Heart left ventricle (tissue), 16 donors: ENCODE measurements at regions not wholly inside any gene's neighbourhood (a gene's known extent, or its start where the extent isn't known, plus 50 kb on each side); places are given as distances from the start of the nearest gene placed in this dataset.

Experiments
- ATAC-seq, 4 donors: fragments of 200-7000 bp; cut with Tn5 transposase; one replicate each; pipeline ENCODE4 v1.9.1; 2020 to 2022; ENCODE audit warnings: moderate library complexity in 4 of 4, mild to moderate bottlenecking in 3 of 4, moderate number of reproducible peaks in 1 of 4
- DNase-seq, 5 donors: peaks; one replicate each; pipeline ENCODE4 v3.0.0-alpha.2; 2020
- H3K27ac ChIP-seq, 12 donors: fragments of 200-600 bp; sonication (generic) in 4 of 12; one replicate each; pipeline versions ENCODE4 v1.5.0 to v1.8.0; 2016 to 2022; ENCODE audit warnings: mild to moderate bottlenecking in 2 of 12
- H3K27me3 ChIP-seq, 9 donors: fragments of 200-600 bp; sonication (generic) in 2 of 9; one replicate each; pipeline versions ENCODE4 v1.5.1 to v1.8.0; 2016 to 2022; ENCODE audit warnings: mild to moderate bottlenecking in 3 of 9
- H3K36me3 ChIP-seq, 9 donors: fragments of 200-600 bp; sonication (generic) in 2 of 9; one replicate each; pipeline versions ENCODE4 v1.5.0 to v1.8.0; 2018 to 2022; ENCODE audit warnings: mild to moderate bottlenecking in 2 of 9
- H3K4me1 ChIP-seq, 12 donors: fragments of 200-600 bp; sonication (generic) in 4 of 12; one replicate each; pipeline versions ENCODE4 v1.5.0 to v1.8.0; 2016 to 2022; ENCODE audit warnings: mild to moderate bottlenecking in 3 of 12
- H3K4me3 ChIP-seq, 12 donors: fragments of 200-600 bp; sonication (generic) in 4 of 12; one replicate each; pipeline versions ENCODE4 v1.5.0 to v1.8.0; 2017 to 2022; ENCODE audit warnings: mild to moderate bottlenecking in 9 of 12, moderate library complexity in 4 of 12
- H3K9me3 ChIP-seq, 12 donors: fragments of 200-600 bp; sonication (generic) in 4 of 12; one replicate each; pipeline versions ENCODE4 v1.5.0 to v1.8.0; 2016 to 2022; ENCODE audit warnings: mild to moderate bottlenecking in 1 of 12
- CTCF ChIP-seq, 12 donors: fragments of 200-600 bp; sonication (generic) in 4 of 12; IDR thresholded peaks; one replicate each; pipeline versions ENCODE4 v1.5.0 to v1.8.0; 2018 to 2022; ENCODE audit warnings: antibody characterized with exemption in 12 of 12, mild to moderate bottlenecking in 5 of 12
- POLR2A ChIP-seq, 2 donors: fragments of 450-650 bp; IDR thresholded peaks; one replicate each; pipeline ENCODE4 v1.6.1; 2017; ENCODE audit warnings: antibody characterized with exemption in 2 of 2, mild to moderate bottlenecking in 2 of 2, moderate library complexity in 2 of 2
- WGBS, 4 donors: extraction: QIAGEN DNeasy Blood & Tissue Kit in 2 of 4; methylation state at CpG; one replicate each; pipeline versions ENCODE4 v1.1.5 to v1.1.7; 2013 to 2018; 5-methylcytosine and 5-hydroxymethylcytosine counted together
- intact Hi-C, 10 donors: fragments of 100-400 bp; cut with DNase I; formaldehyde crosslinking; loops; one replicate each; pipeline versions ENCODE4 v1.11.1 to v1.14.2; 2022
- donor health status: ischemic (EF 13 %, LVEDD 7.1; RV severe dilation, severe dysfunction).
- donor health status: healthy with polysubstance abuse.
- donor health status: DM: no; HTN: yes; CAD: no.
- donor health status: DM: no; HTN: no; CAD: no.
- donor health status: ischemic (EF 25% LVEDD 6.9; RV normal size, moderate dysfunction).
- donor health status: ischemic (EF 25% LVEDD 5.7; RV mildly dilated, moderate dysfunction).
- donor health status: healthy.
- donor health status: DM: yes; HTN: yes; CAD: no.
- donor health status: ischemic (EF 35%, LVEDD 5.7; RV mildly dilated, moderate dysfunction).
- donor health status: nonischemic (EF 11% LVEDD 7.7; RV severe dilation, severe dysfunction).
- donor health status: DM: yes; HTN: yes; CAD: no.
- donor health status: PGD.
- donor health status: ischemic (EF 29% LVEDD 5.4; RV normal size, mild dysfunction).
- donor health status: nonischemic (EF 23%, LVEDD 6.1; RV moderate dilation, normal function).

GRCh38 chr5:67287510-67288268, 91.1 kb upstream of the CD180 start:
- peak in 2 of 4 donors; percentile 32 to 43 for ATAC-seq

DNA sequence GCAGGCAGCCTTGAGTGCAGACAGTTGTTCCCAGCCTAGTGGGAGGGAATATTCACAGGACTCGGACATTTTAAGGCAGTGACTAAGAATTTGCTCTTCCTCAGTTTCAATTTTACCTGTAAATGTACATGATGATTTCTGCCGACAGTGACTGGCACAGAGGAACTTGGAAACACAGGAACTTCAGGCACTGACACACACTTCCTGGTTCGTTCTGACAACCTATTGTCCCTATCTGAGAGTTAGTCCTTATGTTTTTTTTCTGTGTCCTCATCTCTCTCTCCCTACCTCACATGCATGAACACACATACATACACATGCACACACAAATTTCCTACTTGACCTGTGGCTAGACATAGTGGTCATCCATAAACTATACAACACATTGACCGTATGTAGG, 89.4 kb upstream of the CD180 start:
- 70 to 87% (median 79%) methylated on average over 4 of the region's 4 CpGs for WGBS, 4 donors
- intact Hi-C loops: no loop called here

More at GRCh38 chr5:67287510-67288268, 91.1 kb upstream of the CD180 start:
- Histone ChIP-seq H3K27ac (peak overlapping the region in 1 of 12 donors; percentile 73), H3K4me1 (peaks cover 0 to 37% (median 5%) of the 10 kb centered on the region in 12 donors), H3K4me3 (no peak overlapping the region), H3K27me3 (no peaks in the 10 kb centered on the region), H3K9me3 (no peaks in the 10 kb centered on the region), H3K36me3 (no peaks in the 10 kb centered on the region)
- WGBS, 4 donors: 72 to 85% (median 78%) methylated on average over 3 of the region's 3 CpGs
- TF ChIP-seq POLR2A (IDR thresholded peaks at IDR 0.05) (no peak), CTCF (IDR thresholded peaks at IDR 0.05) (no peak)
- intact Hi-C loops: no loop called here
- DNase-seq: no peak

GRCh38 chr5:67283988-67284487, 87.4 kb upstream of the CD180 start:
- Histone ChIP-seq H3K36me3 (no peaks in the 10 kb centered on the region), H3K4me3 (no peak overlapping the region), H3K4me1 (peaks cover 0 to 30% (median 2%) of the 10 kb centered on the region in 12 donors), H3K27ac (no peak overlapping the region), H3K9me3 (peaks cover 0 to 6% (median 0%) of the 10 kb centered on the region in 12 donors), H3K27me3 (no peaks in the 10 kb centered on the region)
- WGBS, 4 donors: 45 to 58% (median 51%) methylated on average over 4 of the region's 4 CpGs
- TF ChIP-seq CTCF (IDR thresholded peaks at IDR 0.05) (no peak), POLR2A (IDR thresholded peaks at IDR 0.05) (no peak)
- DNase-seq: no peak
- ATAC-seq: no peak
- intact Hi-C loops: no loop called here

More for the DNA sequence above, 89.4 kb upstream of the CD180 start:
- ATAC-seq (no peak), DNase-seq (no peak)
- H3K4me1 ChIP-seq: peaks cover 0 to 37% (median 5%) of the 10 kb centered on the region in 12 donors
- no peak overlapping the region for H3K27ac ChIP-seq
- H3K9me3 ChIP-seq: no peaks in the 10 kb centered on the region
- no peak for TF ChIP-seq POLR2A (IDR thresholded peaks at IDR 0.05)
- TF ChIP-seq CTCF (IDR thresholded peaks at IDR 0.05): no peak
- H3K27me3 ChIP-seq: no peaks in the 10 kb centered on the region
- no peak overlapping the region for H3K4me3 ChIP-seq
- H3K36me3 ChIP-seq: no peaks in the 10 kb centered on the region

DNA sequence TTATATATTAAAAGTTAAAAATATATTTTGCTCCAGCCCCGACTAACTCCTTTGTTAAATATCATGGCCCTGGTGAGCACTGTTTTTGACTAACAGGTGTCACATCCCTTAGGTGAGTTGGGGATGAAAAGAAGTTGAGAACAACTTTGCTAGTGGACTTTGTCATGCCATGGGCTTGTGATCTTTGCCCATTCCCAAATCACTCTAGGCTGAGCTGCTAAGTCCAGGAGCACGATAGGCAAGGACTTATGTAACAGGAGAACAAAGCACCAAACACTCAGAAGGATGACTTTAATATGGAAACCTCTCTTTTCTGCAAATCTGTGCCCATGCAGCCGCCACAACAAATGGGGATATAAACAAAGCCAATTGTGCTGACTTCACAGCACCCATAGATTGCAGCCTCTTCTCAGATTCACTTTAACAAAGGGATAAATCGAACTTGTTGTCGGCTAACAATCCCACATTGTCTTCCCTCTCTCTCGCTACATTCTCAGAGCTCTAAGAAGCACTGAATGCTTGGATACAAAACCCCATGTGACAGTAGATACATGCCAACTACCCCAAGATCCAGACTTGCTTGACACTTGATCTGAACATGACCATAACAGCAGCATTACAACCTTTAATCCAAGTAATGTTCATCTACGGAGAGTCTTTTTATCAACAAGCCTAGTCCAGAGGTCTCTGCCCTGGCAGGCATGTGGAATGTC, 86.8 kb upstream of the CD180 start:
- no peak for TF ChIP-seq POLR2A (IDR thresholded peaks at IDR 0.05)
- no peak for TF ChIP-seq CTCF (IDR thresholded peaks at IDR 0.05)
- ATAC-seq (no peak), DNase-seq (no peak)
- Histone ChIP-seq H3K4me3 (no peak overlapping the region), H3K9me3 (peaks cover 0 to 12% (median 3%) of the 10 kb centered on the region in 12 donors), H3K27me3 (no peaks in the 10 kb centered on the region), H3K4me1 (peaks cover 0 to 24% (median 2%) of the 10 kb centered on the region in 12 donors), H3K27ac (no peak overlapping the region), H3K36me3 (no peaks in the 10 kb centered on the region)
- 85 to 91% (median 87%) methylated on average over 7 of the region's 7 CpGs for WGBS, 4 donors
- intact Hi-C loops: no loop called here
